ENCODE measurements at regions not wholly inside any gene's neighbourhood (a gene's known extent, or its start where the extent isn't known, plus 50 kb on each side); places are given as distances from the start of the nearest gene placed in this dataset.

DNA sequence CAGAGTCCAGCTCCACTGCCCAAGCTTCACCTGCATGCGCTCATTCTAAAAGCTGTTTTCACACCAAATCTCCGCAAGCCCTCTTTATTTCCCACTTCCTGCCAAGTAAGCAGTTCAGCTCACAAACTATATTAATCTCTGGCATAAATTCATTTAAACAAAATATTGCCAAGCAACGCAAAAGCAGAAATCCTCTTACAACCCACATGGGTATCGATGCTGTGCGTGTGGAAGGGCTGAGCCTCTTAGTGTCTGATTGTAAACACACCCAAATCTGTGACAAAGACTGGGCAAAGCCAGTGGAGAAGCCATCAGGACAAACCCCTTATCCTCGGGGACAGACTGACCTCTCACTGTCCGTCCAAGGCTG is 124.3 kb upstream of the ATP2B2 start:
- TF ChIP-seq, protein P1, sequence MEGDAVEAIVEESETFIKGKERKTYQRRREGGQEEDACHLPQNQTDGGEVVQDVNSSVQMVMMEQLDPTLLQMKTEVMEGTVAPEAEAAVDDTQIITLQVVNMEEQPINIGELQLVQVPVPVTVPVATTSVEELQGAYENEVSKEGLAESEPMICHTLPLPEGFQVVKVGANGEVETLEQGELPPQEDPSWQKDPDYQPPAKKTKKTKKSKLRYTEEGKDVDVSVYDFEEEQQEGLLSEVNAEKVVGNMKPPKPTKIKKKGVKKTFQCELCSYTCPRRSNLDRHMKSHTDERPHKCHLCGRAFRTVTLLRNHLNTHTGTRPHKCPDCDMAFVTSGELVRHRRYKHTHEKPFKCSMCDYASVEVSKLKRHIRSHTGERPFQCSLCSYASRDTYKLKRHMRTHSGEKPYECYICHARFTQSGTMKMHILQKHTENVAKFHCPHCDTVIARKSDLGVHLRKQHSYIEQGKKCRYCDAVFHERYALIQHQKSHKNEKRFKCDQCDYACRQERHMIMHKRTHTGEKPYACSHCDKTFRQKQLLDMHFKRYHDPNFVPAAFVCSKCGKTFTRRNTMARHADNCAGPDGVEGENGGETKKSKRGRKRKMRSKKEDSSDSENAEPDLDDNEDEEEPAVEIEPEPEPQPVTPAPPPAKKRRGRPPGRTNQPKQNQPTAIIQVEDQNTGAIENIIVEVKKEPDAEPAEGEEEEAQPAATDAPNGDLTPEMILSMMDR (conservative IDR thresholded peaks at IDR 0.05; ENCODE audit: low read depth, low read length), result no peak
- no peak overlapping the region for H3K4me3 ChIP-seq (ENCODE audit: low read depth, low read length)
- DNase-seq (ENCODE audit: low read depth), result no peak

DNA sequence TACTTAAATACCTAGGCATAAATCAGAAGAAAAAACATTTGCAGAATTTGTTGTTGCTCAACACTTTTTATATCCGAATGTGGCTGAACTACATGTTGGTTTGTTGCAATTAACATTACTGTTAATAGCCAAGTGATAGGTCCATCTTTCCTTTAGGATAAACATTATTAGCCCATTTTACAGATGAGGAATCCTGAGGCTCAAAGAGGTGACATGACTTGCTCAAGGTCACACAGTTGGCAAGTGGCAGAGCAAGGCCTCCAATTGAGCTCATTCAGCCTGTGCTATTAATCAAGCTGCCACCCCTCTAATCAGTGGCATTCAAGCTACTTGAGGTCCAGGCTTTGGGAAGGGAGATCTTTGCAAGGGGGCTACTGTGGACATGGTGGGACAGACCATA is 125.8 kb upstream of the ATP2B2 start:
- TF ChIP-seq, protein P1 (conservative IDR thresholded peaks at IDR 0.05; ENCODE audit: low read depth, low read length), result no peak
- no peak for DNase-seq (ENCODE audit: low read depth)
- H3K4me3 ChIP-seq (ENCODE audit: low read depth, low read length), result no peak overlapping the region

DNA sequence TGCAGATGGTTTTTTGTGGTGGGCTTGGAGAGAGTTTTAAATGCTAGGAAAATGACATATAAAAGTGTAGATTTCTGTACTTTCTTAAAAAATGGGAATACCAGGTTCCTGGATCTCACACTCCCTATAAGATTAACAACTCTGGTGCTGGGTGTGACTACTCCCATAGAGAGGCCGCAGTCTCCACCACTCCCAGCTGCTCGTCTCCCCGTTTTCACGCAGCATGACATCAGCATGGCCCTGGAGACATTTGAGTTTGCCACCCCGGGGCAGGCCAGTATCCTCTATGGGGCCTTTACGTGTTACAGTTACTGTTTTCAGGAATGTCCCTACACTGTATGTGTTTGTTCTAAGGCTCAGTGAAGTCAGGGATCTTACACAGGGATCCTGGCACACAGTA is 126.7 kb upstream of the ATP2B2 start:
- TF ChIP-seq, protein P1 (conservative IDR thresholded peaks at IDR 0.05; ENCODE audit: low read depth, low read length), result no peak
- DNase-seq (ENCODE audit: low read depth), result no peak
- H3K4me3 ChIP-seq (ENCODE audit: low read depth, low read length), result no peak overlapping the region

DNA sequence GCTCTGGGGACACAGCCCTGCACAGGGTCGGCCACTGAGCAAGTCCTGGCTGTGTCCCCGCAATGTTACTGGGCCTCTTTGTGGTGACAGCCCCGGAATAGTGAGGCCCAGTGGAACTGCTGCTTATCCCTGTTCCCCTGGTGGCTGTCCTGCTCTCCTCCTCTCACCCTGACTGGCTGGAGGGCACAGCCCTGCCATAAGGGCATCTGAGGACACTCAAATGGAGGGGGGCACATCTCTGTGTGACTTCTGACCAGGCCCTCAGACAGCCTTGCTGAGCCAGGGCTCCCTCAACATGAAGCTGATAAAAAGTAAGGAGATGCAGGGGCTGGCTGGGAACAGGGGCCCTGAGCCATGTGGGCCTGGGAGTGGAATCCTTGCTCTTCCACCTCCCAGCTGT is 127.4 kb upstream of the ATP2B2 start:
- TF ChIP-seq, protein P1 (conservative IDR thresholded peaks at IDR 0.05; ENCODE audit: low read depth, low read length), result no peak

DNA sequence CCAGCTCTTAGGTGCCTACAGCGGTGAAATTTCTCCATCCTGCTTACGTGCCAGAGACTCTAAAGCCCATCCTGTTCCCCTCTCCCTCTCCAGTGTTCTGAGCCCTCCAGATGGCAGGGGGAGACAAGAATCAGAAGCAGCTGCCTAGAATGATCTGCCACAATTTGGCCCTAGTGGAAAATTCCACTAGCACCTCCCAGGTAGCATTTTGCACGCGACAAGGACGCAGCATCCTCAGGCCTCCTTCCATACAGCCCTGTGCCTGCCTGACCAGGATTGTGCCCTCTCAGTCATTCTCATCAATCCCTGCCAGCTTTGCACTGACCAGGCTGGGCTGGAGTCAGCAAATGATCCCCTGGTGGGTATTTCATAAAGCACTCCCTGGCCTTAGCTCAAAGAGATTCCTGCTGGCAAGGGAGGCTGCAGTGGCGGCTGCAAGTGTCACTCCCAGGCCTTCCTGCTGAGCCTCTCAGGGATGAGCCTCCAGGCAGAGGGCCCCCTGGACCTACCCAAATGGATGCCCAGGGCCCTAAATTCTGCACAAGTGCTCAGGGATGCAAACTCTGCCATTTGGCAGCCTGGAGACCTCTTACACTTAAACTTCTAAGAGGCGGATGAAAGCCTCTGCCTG is 130.2 kb upstream of the ATP2B2 start:
- no peak for DNase-seq (ENCODE audit: low read depth)
- TF ChIP-seq, protein P1 (conservative IDR thresholded peaks at IDR 0.05; ENCODE audit: low read depth, low read length), result no peak
- no peak overlapping the region for H3K4me3 ChIP-seq (ENCODE audit: low read depth, low read length)

More for the DNA sequence above, 127.4 kb upstream of the ATP2B2 start:
- no peak overlapping the region for H3K4me3 ChIP-seq (ENCODE audit: low read depth, low read length)
- DNase-seq (ENCODE audit: low read depth), result no peak

DNA sequence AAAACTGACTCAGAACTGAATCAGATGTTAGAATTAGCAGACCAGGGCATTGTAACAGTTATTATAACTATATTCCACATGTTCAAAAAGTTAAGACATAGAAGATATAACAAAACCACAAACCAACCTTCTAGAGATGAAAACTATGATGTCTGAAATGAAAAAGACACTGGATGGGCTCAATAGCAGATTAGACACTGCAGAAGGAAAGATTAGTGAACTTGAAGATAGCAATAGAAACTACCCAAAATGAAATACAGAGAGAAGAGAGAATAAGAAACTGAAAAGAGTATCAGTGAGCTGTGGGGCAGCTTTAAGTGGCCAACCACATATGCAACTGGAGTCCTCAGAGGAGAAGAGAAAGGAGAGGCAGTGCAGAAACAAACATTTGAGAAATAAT is 132.0 kb upstream of the ATP2B2 start:
- no peak overlapping the region for H3K4me3 ChIP-seq (ENCODE audit: low read depth, low read length)
- no peak for DNase-seq (ENCODE audit: low read depth)
- TF ChIP-seq, protein P1 (conservative IDR thresholded peaks at IDR 0.05; ENCODE audit: low read depth, low read length), result no peak

DNA sequence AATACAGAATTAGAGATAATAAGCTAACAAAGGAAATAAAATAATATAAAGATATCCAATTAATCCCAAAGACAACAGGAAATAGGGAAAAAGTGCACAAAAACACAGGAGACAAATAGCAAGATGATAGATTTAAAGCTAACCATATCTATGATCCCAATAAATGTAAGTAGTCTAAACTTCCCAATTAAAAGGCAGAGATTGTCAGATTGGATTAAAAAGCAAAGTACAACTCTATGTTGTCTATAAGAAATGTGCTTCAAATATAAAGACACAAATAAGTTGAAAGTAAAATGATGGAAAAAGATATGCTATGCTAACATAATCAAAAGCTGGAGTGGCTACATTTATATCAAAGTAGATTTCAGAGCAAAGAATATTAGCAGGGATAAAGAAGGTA is 133.1 kb upstream of the ATP2B2 start:
- no peak for DNase-seq (ENCODE audit: low read depth)
- TF ChIP-seq, protein P1 (conservative IDR thresholded peaks at IDR 0.05; ENCODE audit: low read depth, low read length), result no peak
- H3K4me3 ChIP-seq (ENCODE audit: low read depth, low read length), result no peak overlapping the region

All from epithelial cell of proximal tubule (primary cell).